NCI-H82 treated with DMSO at 0.1 percent for 48 hours (cell line): ENCODE measurements at regions not wholly inside any gene's neighbourhood (a gene's known extent, or its start where the extent isn't known, plus 50 kb on each side); places are given as distances from the start of the nearest gene placed in this dataset.

Source experiments
- DNase-seq: peaks from one replicate; lab custom pipeline; 2025; ENCODE audit not compliant: unreplicated experiment; lab: John Stamatoyannopoulos, UW

- DNase-seq: no peak
These were observed 868.9 kb downstream of the EPHA7 start for GRCh38 chr6:92550501-92550900.

DNA sequence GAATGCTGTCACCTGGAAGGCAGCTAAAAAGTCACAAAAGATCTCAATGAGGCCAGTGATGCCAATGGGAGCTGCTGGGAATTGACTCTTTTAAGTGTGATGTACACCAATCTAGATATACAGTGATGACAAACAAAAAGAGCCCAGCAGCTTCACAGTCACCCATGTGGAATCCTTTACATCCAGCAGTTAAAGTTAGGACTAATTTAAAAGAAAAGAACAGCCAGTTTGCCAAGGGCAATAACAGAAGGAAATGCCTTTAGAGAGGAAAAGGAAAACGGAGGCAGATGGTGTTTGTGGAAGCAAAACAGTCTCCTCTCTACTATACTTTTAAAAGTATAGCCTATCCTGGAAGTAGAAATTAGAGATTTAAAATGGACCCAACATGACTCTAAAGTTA is 873.5 kb downstream of the EPHA7 start:
- no peak for DNase-seq

- DNase-seq: no peak
These were observed 877.8 kb downstream of the EPHA7 start for GRCh38 chr6:92541448-92542060.

GRCh38 chr6:92538926-92539325 is 880.4 kb downstream of the EPHA7 start:
- DNase-seq: no peak

DNA sequence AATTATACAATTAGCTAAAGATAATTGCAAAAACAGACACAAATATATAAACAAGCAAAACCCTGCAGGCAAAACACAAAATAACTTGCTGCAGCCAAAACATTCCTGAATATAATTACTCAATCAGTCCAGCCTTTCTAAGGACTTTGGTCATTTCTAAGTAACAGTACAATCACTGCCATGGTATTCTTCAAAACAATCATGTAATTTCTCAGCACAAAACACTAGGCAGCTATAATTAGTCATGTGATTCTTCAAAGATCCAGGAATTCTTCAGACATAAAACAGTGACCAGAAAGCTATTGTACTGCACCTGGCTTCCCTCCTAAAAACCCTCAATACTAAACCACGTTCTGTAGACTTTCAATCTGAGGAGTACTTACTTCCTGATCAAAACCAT is 881.1 kb downstream of the EPHA7 start:
- DNase-seq: no peak

DNA sequence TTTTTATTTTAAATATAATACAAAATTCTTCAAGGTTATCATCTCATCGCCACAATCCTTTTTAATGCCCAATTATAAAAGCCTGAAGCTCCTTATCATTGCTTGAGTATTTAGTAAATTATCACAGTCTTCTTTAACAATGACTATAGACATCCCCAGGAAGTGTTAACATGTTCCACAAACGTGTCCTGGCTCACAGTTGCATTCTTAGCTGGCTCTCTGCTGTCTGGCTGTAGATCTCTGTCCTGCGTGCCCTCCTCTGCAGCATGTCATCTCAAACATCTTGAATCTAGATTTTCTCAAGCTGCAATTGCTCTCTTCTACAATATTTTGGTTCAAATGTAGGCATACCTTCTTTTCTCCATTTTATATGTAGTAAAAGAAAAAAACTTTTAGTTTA is 885.2 kb downstream of the EPHA7 start:
- no peak for DNase-seq

- no peak for DNase-seq
These were observed 896.8 kb downstream of the EPHA7 start for GRCh38 chr6:92522589-92522988.

GRCh38 chr6:92521553-92521952 is 897.8 kb downstream of the EPHA7 start:
- DNase-seq: no peak

GRCh38 chr6:92510137-92510536 is 909.2 kb downstream of the EPHA7 start:
- DNase-seq: no peak

GRCh38 chr6:92507552-92507951 is 911.8 kb downstream of the EPHA7 start:
- no peak for DNase-seq

GRCh38 chr6:92504509-92504908 is 914.9 kb downstream of the EPHA7 start:
- DNase-seq: no peak

DNA sequence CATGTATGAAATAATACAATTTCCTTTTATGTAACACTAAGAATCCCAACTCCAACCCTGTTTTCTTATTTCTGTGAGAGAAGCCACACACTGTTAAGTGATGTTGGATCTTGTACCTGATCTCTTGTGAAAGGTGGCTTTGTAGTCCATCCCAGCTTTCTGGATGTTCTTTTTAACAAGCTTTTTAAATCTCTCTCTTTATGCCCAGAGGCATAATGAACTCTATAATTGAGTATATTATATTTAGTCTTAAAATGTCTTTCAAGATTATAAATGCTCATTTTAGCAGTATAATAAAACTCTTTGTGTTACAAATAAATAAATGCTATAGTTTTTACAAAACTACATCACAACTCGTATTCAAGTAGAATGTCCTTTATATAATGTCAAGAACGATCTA is 922.1 kb downstream of the EPHA7 start:
- no peak for DNase-seq

DNA sequence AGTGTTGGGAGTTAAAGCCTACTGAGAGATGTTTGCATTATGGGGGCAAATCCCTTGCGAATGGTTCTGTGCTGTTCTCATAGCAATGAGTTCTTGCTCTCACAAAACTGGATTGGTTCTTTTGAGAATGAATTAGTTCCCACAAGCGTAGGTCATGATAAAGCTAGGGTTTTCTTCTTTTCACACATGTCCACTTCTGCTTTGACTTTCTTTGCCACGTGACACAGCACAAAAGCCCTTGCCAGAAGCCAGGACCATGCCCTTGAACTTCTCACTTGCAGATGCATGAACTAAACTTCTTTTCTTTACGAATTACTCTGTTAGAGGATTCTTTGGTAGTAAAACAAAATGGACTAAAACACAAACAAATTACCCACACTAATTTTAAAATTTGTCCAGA is 922.8 kb downstream of the EPHA7 start:
- DNase-seq: no peak

DNA sequence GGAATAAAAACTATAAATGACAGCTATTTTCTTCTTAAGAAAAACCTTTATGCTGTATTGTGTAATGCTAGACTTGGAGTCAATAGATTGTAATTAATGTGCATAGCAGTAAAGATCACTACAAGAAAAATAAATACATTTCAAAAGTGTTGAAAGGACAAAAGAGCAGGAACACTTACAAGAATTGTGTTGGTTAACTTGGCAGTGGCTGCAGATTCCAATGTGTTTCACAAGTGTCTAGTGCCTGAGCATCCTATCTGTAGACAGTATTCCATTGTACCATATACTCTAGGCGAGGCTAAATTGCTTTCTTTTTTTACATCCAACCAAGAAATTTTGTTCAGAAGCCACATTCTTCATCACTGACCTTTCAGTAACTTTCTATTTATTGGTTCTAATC is 924.1 kb downstream of the EPHA7 start:
- no peak for DNase-seq

- DNase-seq: no peak
These were observed 933.9 kb downstream of the EPHA7 start for GRCh38 chr6:92485487-92485886.

GRCh38 chr6:92479831-92480230 is 939.5 kb downstream of the EPHA7 start:
- DNase-seq: no peak

- DNase-seq: no peak
These were observed 946.3 kb downstream of the EPHA7 start for GRCh38 chr6:92473056-92473455.

DNA sequence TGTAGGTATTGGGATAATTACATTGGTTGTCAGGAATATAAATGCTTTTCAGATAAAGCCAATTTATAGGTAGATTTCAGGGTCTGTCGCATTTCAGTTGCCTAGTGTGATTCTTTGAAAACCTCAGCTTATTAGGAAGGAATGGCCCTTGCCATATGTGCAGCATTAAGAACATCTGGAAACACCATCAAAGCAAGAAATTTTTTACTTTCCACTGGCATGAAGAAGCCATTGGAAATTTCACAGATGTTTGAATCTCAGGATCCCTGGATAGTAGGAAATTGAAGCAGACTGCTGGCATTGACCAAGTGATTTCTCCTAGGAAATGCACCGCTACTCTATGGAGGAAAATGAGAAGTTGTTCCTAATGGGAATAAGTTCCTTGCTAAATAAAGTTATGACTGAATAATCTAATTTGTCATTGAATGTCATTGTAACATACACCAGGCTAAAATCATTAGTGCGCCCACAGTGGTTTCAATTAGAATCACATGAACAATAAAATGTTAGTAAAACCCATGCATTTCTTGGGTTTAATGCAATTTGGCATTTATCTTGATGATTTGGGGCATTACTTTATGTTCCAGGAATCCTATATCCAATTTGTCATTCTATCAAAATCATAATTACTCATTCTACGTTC is 950.1 kb downstream of the EPHA7 start:
- DNase-seq: no peak

GRCh38 chr6:92468066-92468465 is 951.3 kb downstream of the EPHA7 start:
- no peak for DNase-seq

GRCh38 chr6:92460133-92460532 is 959.2 kb downstream of the EPHA7 start:
- no peak for DNase-seq

- no peak for DNase-seq
These were observed 959.8 kb downstream of the EPHA7 start for GRCh38 chr6:92459606-92460005.

- DNase-seq: no peak
These were observed 973.3 kb downstream of the EPHA7 start for GRCh38 chr6:92446052-92446451.

- DNase-seq: no peak
These were observed 985.4 kb downstream of the EPHA7 start for GRCh38 chr6:92433911-92434310.
